SK-N-DZ (cell line): ENCODE measurements at regions not wholly inside any gene's neighbourhood (a gene's known extent, or its start where the extent isn't known, plus 50 kb on each side); places are given as distances from the start of the nearest gene placed in this dataset.

Source experiments
- DNase-seq: peaks from one replicate; pipeline ENCODE4 v3.0.0-alpha.2; 2015; ENCODE audit warnings: low spot score

- DNase-seq, result no peak
Observed at GRCh38 chr6:1065986-1066385, 245.9 kb upstream of the FOXQ1 start.

GRCh38 chr6:1063671-1064355 is 248.1 kb upstream of the FOXQ1 start:
- DNase-seq, result no peak

- no peak for DNase-seq
Observed at GRCh38 chr6:1062786-1063545, 248.9 kb upstream of the FOXQ1 start.

GRCh38 chr6:1059596-1059995 is 252.3 kb upstream of the FOXQ1 start:
- no peak for DNase-seq

GRCh38 chr6:1057490-1058135 is 254.3 kb upstream of the FOXQ1 start:
- DNase-seq, result no peak

GRCh38 chr6:1055015-1055921 is 256.6 kb upstream of the FOXQ1 start:
- no peak for DNase-seq

GRCh38 chr6:1054653-1055014 is 257.3 kb upstream of the FOXQ1 start:
- DNase-seq, result no peak

- DNase-seq, result no peak
Observed at GRCh38 chr6:1053586-1053985, 258.3 kb upstream of the FOXQ1 start.

- no peak for DNase-seq
Observed at GRCh38 chr6:1052262-1052661, 259.6 kb upstream of the FOXQ1 start.

- no peak for DNase-seq
Observed at GRCh38 chr6:1049900-1050299, 262.0 kb upstream of the FOXQ1 start.

GRCh38 chr6:1049170-1049569 is 262.7 kb upstream of the FOXQ1 start:
- DNase-seq, result no peak

GRCh38 chr6:1047981-1048541 is 263.8 kb upstream of the FOXQ1 start:
- no peak for DNase-seq

GRCh38 chr6:1045239-1045638 is 266.7 kb upstream of the FOXQ1 start:
- DNase-seq, result no peak

GRCh38 chr6:1044040-1044836 is 267.7 kb upstream of the FOXQ1 start:
- DNase-seq, result no peak

GRCh38 chr6:1043458-1043836 is 268.5 kb upstream of the FOXQ1 start:
- no peak for DNase-seq

- no peak for DNase-seq
Observed at GRCh38 chr6:1042583-1043457, 269.1 kb upstream of the FOXQ1 start.

- DNase-seq, result no peak
Observed at GRCh38 chr6:1040393-1040792, 271.5 kb upstream of the FOXQ1 start.

GRCh38 chr6:1039746-1040145 is 272.2 kb upstream of the FOXQ1 start:
- no peak for DNase-seq

GRCh38 chr6:1039191-1039590 is 272.7 kb upstream of the FOXQ1 start:
- no peak for DNase-seq
